Adrenal gland (tissue), 5 donors: ENCODE measurements at regions not wholly inside any gene's neighbourhood (a gene's known extent, or its start where the extent isn't known, plus 50 kb on each side); places are given as distances from the start of the nearest gene placed in this dataset.

Experiments
- CTCF ChIP-seq, 6 experiments: fragments of 450-650 bp in 4 of 6; fragments of 200-600 bp in 2 of 6; sonication (generic) in 1 of 6; IDR thresholded peaks; 1 replicate in 5 of 6; 2 replicates in 1 of 6; pipeline versions ENCODE4 v1.5.1 to v1.8.0; 2016 to 2021; ENCODE audit warnings: antibody characterized with exemption in 6 of 6, mild to moderate bottlenecking in 2 of 6, moderate library complexity in 1 of 6
- POLR2A ChIP-seq, 2 donors: fragments of 450-650 bp; IDR thresholded peaks; one replicate each; pipeline ENCODE4 v1.6.1; 2017; ENCODE audit warnings: antibody characterized with exemption in 2 of 2, mild to moderate bottlenecking in 2 of 2, moderate library complexity in 1 of 2
- donor health status: DM: no; HTN: no; CAD: no.

- TF ChIP-seq POLR2A (IDR thresholded peaks at IDR 0.05) (no peak), CTCF (IDR thresholded peaks at IDR 0.05) (no peak)
Observed at GRCh38 chr15:31842532-31843195, 187.7 kb upstream of the CHRNA7 start.
